ENCODE measurements at regions not wholly inside any gene's neighbourhood (a gene's known extent, or its start where the extent isn't known, plus 50 kb on each side); places are given as distances from the start of the nearest gene placed in this dataset.
"Not testable (repeated sequence)": the region's sequence is repeated elsewhere in the genome, so short reads cannot be mapped to it uniquely, and the experiment has no call there.

DNA sequence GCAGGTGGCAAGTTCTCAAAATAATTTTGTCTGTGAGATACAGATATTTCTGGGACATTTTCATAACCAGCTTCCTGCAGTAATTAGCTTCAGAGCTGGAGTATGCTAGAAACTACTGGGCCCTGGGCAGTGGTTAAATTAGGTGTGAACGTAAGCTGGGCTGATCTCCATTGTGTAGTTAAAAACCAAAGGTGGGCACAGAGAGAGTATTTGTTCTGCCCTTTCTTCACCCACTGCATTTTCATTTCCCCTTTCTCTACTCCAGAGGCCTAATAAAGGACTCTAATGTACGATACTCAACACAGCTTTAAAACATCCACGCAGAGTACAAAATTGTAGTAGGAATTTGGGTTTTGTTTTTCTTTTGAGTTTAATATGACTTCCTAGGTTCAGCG is 252.7 kb downstream of the SPRY1 start:
- no peak for DNase-seq

DNA sequence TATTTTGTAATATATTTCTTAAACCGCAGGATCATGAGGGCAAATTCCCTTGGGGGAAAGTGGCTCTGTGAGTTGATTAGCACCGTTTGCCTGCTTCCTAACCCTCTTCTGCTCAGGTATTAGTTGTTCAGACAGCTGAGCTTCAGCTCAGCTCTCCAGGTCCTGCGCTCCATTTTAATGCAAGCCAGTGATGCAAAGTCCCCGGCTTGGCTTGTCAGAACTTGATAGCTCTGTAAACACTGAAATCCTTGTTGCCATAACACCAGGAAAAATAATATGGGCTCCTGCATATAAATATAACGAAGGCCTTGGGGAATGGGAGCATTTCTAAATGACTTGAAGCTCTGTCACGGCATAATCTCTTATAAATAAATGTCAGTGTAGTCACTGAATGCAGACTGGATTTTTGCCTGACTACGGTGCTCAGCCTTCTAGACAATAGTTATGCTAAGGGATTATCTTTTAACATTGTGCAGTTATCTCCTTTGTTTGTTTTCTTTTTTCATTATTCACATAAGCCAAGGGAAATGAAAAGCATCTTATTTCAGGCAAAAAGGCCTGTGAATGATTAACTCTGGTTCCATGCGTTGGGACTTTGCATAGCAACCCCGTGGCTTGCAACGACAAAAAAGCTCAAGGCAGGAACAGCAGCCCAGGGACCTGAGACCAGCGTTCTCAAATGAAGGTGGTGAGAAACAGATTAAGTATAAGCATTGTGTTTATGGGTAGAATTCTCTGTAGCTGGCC is 253.2 kb downstream of the SPRY1 start:
- peak; percentile 84 for DNase-seq

DNA sequence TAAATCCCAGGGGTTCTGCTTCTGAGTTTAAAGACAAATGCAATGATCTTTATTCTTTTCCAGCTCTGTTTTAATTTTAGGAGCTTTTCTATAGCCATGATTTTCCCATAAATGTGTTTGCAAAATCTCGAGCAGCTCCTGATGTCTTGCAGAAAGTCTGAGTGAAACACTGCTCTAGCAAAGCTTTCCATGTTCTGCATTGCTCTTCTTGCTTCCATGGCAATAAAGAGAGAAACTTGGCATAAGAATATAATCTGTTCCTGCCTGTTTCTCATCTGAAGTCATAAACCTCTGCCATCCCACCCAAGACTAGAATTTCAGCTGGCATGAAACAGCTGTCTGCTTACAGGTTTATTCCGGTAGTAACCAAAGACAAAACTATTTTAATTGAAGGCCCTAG is 254.5 kb downstream of the SPRY1 start:
- peak; percentile 51 for DNase-seq

DNA sequence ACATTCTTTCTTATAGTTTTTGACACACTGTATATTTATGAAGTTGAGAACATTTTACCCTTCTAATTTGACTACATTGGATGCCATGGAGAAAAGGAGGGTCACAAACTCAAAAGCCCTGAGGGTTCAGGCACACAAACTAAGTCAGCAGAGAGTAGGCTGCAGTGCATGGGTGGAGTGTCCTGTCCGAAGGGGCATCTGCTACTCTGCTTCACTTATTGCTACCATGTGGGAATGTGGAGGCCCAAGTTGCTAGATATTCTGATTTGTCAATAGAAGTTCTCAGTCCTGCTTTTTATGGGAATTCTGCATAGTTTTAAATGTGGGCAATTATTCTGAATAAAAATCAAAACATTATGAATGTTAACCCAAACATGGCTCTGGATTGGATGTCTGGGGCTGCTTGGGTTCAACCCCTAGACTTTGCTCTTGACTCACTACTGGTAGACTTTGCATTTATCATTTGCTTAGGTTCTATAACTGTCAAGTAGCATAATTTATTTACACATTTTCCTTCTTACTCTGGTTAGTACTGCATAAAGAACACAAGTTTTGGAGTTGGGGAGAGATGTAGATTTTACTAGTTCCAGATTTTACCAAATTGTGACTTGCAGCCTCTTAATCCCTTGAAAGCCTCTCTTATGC is 255.1 kb downstream of the SPRY1 start:
- DNase-seq = no peak

DNA sequence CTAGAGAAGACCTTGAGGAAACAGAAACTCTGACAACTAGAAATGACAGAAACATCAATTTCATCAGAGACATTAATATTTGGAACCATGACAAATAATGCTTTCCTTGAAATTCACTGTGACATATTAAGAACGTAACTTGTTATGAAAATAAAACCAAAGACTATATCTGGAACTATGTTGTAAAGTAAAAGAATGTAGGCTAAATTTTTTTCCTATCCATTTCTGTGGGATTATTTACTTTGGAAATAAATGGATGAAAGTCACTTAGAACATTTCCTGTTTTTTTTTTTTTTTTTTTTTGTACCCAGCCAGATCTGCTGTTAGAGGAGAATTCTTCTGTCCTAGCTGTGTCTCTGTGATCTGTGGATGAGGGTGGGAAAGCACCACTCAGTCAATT is 255.9 kb downstream of the SPRY1 start:
- DNase-seq = peak; percentile 19

DNA sequence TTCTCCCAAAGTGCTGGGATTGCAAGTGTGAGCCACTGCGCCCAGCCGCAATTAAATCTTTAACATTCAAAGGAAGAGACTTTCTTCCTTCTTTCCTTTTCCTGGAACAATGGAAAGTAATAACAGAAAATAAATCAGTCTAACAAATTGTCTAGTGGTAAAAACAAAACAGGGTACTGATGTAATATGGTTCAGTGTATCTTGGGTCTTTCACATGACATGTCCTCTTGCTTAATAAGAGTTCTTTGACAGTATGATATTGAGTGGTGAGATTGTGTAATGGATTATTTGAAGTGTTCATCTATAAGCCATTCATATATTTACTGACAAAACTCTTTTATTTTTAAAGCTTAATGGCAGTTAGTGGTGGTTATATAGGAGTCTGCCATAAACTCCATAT is 256.6 kb downstream of the SPRY1 start:
- DNase-seq = no peak

DNA sequence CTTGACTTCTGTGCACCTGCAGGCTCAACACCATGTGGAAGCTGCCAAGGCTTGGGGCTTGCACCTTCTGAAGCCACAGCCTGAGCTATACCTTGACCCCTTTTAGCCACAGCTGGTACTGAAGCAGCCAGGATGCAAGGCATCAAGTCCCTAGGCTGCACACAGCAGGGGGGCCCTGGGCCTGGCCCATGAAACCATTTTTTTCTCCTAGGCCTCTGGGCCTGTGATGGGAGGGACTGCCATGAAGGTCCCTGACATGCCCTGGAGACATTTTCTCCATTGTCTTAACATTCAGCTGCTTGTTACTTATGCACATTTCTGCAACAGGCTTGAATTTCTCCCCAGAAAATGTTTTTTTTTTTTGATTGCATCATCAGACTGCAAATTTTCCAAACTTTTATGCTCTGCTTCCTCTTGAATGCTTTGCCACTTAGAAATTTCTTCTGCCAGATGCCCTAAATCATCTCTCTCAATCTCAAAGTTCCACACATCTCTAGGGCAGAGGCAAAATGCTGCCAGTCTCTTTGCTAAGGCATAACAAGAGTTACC is 260.2 kb downstream of the SPRY1 start:
- not testable (repeated sequence) for DNase-seq

DNA sequence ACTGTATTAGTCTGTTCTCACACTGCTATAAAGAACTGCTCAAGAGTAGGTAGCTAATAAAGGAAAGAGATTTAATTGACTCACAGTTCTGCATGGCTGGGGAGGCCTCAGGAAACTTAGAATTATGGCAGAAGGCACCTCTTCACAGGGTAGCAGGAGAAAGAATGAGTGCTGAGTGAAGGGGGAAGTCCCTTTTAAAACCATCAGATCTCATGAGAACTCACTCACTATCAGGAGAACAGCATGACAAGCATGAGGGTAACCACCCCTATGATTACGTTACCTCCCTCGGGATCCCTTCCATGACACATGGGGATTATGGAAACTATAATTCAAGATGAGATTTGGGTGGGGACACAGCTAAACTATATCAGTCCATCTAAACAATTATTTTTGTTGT is 261.0 kb downstream of the SPRY1 start:
- DNase-seq = not testable (repeated sequence)

DNA sequence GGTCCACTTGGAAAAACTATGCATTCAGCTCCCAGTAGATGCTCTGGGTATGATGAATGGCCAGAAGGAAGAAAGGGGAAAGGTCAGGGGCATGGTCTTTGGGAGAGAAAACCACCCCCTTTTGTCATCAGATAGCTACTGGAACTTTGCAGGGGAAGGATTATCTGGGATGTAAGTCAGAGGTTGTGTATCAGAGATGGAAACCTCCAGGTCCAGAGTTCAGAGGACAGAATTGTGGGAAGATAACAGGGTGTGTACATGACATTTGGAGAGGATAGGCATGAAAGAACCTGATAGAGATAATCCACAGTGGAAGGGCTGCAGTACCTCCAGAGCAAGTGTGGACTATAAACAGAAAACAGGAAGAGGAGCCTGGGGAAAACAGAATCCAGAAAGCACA is 262.7 kb downstream of the SPRY1 start:
- no peak for DNase-seq

DNA sequence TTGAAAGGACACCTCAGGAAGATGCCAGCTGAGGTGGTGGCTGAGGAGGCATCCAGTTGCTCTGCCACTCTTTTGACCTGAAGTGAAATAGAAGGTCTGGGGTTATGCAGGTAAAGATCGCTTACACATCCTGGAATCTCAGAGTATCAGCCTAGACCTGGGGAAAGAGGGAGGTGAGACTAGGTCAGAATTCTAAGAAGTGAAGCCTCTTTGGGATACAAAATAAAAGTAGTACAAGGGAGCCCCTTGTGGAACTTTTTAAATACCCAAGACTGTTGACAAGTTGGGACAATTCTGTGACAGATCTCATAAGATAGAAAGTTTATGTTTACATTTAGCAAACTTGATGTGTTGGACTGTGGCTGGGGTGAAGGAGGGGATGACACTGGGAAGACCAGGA is 263.1 kb downstream of the SPRY1 start:
- DNase-seq = no peak

DNA sequence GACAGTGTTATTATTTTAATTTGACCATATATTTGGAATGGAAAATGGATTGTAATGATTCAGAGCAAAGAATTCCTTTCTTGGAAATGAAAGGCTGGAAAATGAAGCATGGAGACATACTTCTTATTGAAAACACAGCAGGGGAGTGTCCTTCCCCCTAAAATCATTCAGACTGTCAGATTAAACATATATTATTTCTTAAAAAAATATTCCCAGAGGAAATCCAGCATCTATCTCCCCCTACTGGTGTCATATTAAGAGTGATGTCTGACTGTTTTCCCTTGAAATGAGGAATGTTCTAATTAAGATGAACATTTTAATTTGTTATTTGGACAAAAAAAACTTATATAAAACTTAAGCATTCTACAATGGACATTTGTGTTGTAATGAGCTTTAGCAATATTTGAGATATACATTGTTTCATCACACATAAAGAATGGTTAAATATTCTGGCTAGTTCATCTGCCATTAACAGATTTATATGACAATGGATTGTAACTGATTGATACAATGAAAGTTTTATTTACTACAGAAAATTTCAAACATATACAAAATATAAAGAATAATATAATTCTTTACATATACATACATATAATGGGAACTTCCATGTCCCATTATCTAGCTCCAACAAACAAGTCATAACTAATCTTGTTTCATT is 264.6 kb downstream of the SPRY1 start:
- DNase-seq = peak; percentile 35

DNA sequence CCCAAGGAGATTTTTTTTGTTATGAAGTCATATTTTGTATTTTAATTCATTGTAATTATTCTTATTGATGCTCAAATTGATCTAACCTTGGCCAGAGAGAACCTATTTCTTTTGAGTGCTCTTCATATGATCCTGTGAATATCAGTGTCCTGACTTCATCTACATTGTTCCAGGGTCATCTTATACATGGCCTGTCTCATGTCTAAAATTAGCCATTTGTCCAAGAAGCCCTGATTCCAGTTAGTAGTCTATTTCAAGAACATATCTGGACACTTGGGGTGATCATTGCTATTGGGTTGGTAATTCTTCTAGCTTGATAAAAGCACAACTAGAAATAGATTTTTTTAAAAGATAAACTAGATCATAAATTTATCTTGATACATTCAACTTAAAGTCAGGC is 266.2 kb downstream of the SPRY1 start:
- DNase-seq = no peak

DNA sequence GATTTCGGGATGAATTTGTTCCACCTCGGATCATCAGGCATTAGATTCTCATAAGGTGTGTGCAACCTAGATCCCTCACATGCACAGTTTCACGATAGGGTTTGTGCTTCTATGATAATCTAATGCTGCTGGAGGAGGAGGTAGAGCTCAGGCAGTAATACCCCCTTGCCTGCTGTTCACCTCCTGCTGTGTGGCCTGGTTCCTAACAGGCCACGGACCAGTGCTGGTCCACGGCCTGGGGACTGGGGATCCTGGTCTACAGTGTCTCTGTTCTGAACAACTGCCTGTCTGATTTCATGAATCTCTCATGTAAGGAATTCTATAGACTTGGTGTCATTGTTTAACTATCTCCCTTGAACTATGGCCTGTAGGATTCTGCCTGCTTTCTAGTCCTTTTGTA is 269.9 kb downstream of the SPRY1 start:
- no peak for DNase-seq

DNA sequence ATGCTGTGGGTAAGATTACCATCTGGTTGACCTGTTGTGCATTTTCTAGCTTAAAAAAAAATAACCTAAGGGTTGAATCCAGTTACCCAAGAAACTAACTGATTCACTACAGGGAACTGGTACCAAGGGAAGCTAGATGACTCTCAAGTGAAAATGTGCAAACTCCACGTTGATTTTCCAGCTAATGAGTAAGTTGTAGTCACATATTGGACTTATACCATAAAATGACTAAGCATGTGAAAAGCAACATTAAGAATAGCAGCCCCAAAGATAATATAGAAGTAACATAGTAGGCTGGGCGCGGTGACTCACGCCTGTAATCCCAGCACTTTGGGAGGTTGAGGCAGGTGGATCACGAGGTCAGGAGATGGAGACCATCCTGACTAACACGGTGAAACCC is 270.9 kb downstream of the SPRY1 start:
- no peak for DNase-seq

DNA sequence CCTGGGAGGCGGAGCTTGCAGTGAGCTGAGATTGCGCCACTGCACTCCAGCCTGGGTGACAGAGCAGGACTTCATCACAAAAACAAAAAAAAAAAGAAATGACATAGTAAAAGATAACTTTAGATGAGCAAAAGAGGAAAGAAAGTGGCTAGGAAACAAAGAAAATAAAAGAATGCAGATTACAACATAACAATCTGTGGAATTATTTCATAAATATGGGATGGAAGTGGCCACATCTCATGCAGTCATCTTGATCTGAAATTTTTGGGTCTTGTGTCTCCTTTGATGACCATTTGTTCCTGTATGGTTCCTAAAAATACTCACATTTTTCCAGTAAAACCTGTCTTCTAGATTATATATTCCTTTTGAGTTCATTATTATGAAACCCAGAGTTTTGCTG is 271.4 kb downstream of the SPRY1 start:
- DNase-seq = no peak

DNA sequence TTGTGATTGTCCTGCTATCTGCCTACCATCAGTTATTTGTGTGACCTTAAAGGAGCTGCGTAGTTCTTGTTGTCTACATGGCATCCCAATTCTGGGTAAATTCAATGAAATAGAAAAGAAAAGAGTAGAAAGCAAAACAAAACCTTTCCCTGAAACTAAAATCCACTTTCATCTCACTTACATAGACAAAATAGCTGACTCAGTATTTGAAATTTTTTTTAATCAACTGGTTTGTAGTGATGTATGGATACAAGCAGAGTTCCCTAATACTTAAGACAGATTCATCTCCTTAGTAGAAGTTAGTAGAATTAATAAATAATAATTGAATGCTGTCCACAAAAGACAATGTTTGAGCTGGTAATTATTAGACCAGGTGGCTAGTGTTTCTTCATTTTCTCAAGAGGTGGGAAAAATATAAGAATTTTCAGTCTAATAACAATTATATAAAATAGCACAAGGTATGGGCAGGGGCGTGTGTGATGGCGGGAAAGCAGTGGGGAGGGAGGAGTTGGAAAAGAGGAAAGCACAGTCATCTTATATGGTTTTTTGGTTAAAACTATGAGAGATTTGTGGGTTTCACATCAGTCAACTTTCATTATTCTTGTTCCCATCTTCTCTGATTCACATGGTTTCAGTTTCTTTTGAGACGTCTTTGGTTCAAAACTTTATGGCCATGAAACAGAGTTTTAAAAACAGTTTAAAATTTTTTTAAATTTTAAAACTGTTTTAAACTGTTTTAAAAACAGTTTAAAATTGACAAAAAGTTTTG is 275.2 kb downstream of the SPRY1 start:
- DNase-seq = no peak

DNA sequence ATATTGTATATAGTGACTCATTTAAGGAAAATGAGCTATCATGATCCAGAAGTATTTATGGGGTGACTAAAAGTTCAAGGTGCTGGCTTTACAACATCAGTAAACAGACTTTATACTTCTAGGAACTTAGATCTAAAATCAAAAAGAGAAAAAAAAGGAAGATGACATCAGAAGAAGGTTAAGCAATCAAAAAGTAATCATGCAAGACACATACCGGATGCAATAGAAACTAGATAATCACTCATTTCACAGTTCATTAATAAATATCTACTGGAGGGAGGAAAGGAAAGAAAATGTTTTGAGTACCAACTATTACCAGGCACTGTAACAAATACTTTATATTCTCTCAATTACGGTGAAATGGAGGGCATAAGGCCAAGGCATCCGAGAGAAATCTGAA is 276.4 kb downstream of the SPRY1 start:
- DNase-seq = no peak

DNA sequence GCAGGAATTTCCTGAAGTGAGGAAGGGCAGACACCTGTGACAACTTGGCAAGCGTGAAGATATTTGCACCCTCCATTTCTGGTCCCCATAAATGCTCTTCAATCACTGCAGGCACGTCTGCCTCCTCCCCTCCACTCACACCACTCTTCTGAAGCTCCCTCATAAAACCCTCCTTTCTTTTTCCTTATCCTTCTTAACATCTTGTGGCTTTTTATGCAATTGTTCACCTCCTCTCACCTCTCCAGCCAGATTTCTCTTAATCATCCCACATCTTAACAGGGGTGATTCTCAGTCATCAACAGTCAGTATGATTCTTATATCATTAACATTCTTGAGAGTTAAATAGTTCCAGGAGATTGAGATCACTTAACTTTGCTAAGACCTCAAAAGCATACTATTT is 277.4 kb downstream of the SPRY1 start:
- no peak for DNase-seq

DNA sequence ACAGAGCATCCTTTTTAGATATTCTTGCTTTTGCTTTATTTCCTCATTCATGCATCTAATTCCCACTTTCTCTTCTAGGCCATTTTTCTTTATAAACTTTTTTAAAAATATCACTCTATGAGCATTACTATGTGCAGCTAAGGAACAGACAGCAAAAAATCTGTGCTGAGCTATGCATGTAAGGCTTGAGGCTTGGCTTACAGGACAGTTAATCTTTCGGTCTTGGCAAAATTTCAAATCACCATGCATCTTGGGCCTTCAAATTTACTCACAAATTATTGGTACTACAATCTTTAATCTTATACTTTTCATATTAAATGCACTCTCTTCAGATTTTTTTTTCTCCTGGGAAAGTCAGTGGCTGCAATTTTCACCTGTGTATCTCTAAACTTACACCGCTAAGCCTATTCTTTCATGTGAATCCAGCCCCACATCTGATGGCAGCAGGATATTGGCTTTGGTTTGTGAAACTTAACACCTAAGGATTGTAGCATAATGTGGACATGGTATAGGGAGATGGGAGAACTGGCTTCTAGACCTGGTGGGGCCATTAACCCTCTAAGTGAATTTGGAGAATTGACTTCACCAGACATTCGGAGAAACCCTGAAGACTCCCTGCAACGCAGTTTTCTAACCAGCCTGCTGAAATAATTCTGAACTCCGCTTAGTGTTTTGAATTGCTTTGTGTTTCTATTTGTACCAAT is 278.3 kb downstream of the SPRY1 start:
- no peak for DNase-seq

DNA sequence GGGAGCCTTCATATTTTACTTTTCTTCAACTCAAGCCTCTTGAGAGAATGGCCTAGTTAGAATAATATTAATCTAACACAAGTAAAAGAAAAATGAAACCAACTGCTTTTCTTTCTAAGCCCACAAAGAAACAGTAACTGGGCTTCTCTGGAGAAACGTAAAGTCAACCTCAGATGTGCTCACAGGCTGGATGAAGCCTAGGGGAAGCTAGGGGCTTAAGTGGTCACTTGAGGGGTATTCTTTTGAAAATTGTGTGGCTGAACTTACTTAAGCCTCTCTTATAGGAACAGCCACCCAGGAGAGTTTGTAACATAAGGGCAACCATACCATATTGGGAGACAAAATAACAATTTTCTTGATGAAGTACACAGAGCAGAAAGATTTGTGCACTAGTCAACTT is 279.0 kb downstream of the SPRY1 start:
- no peak for DNase-seq

DNA sequence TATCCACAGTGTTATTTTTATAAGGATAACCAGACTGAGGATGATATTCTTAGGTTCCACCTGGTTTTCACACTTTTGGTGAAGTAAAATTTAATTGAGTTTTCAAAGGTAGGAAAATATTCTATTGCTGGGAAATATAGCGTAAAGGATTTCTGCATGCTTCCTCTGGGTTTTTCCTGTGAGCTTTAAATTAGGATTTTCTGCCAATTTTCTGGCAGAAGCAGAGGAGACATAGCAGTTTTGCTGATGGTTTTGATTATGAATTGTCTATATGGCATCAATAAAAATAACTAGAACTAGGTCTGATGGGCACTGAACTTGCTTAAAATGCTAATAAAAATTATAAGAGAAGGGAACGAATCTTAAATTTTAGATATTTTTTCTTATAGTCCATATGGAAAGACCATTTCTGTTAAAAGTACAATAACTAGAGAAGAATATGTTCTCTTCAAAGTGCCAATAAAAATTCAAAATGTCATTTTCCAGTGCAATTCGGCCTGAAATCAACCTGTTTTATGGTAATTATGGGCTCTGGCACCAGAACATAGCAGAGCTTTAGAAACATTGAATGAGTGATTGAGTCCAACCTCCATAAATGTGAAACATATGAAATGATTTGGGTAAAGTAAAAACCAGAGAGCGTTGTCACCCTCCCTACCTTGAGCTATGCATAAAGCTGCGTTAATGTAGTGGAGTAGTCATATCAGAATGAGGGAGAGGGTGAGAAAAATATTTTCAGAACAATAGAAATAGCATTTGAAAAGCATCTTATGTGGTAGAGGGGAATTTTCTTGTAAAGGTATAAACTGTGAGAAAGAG is 279.7 kb downstream of the SPRY1 start:
- DNase-seq = no peak

DNA sequence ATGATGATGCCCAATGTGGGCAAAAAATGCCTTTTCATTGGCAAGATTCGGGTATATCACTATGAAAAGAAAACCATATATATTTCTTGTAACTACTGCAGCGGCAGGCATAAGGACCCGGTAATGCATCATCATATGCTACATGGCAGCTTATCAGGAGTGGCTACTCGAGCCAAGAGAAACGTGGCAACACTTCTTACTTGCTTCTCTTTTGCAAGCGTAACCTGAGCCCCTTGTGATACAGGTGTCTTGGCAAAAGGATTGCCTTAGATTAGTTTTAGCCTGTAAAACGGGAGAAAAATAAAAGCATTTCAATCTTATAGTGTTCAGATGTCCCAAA is 280.3 kb downstream of the SPRY1 start:
- no peak for DNase-seq
